Adrenal gland (tissue), 9 donors: ENCODE measurements at regions not wholly inside any gene's neighbourhood (a gene's known extent, or its start where the extent isn't known, plus 50 kb on each side); places are given as distances from the start of the nearest gene placed in this dataset.

ENCODE experiments used
- DNase-seq, 7 donors: peaks; one replicate each; pipeline ENCODE4 v3.0.0-alpha.2; 2019 to 2020
- H3K27ac ChIP-seq, 5 donors: fragments of 200-600 bp; sonication (generic) in 4 of 5; 1 replicate in 3 of 5; 2 replicates in 2 of 5; pipeline versions ENCODE4 v1.5.1 to v1.8.0; 2016 to 2020; ENCODE audit warnings: mild to moderate bottlenecking in 1 of 5
- H3K27me3 ChIP-seq: fragments of 200-600 bp; 2 replicates; pipeline ENCODE4 v1.8.0; 2021
- H3K36me3 ChIP-seq, 2 donors: fragments of 200-600 bp; replicated peaks in 1 of 2; 1 replicate in 1 of 2; 2 replicates in 1 of 2; pipeline versions ENCODE4 v1.5.1 to v1.8.0; 2018 to 2022
- H3K4me1 ChIP-seq, 2 donors: fragments of 200-600 bp; replicated peaks in 1 of 2; 1 replicate in 1 of 2; 2 replicates in 1 of 2; pipeline versions ENCODE4 v1.5.1 to v1.8.0; 2018 to 2021
- H3K4me3 ChIP-seq, 4 donors: fragments of 200-600 bp; sonication (generic) in 3 of 4; one replicate each; pipeline ENCODE4 v1.5.1; 2016 to 2018
- H3K9me3 ChIP-seq, 3 donors: fragments of 200-600 bp; sonication (generic) in 1 of 3; replicated peaks in 1 of 3; 1 replicate in 2 of 3; 2 replicates in 1 of 3; pipeline versions ENCODE4 v1.5.1 to v1.8.0; 2016 to 2021
- CTCF ChIP-seq, 6 experiments: fragments of 450-650 bp in 4 of 6; fragments of 200-600 bp in 2 of 6; sonication (generic) in 1 of 6; IDR thresholded peaks; 1 replicate in 5 of 6; 2 replicates in 1 of 6; pipeline versions ENCODE4 v1.5.1 to v1.8.0; 2016 to 2021; ENCODE audit warnings: antibody characterized with exemption in 6 of 6, mild to moderate bottlenecking in 2 of 6, moderate library complexity in 1 of 6
- POLR2A ChIP-seq, 2 donors: fragments of 450-650 bp; IDR thresholded peaks; one replicate each; pipeline ENCODE4 v1.6.1; 2017; ENCODE audit warnings: antibody characterized with exemption in 2 of 2, mild to moderate bottlenecking in 2 of 2, moderate library complexity in 1 of 2
- WGBS, 4 donors: extraction: QIAGEN DNeasy Blood & Tissue Kit in 2 of 4; methylation state at CpG; one replicate each; pipeline versions ENCODE4 v1.1.5 to v1.1.7; 2013 to 2017; 5-methylcytosine and 5-hydroxymethylcytosine counted together
- intact Hi-C, 2 donors: fragments of 100-400 bp; cut with DNase I; formaldehyde crosslinking; loops; one replicate each; pipeline versions ENCODE4 v1.14.1 to v1.15.0; 2022 to 2023
- donor health status: healthy with polysubstance abuse.
- donor health status: Bipolar disorder and iron deficiency.
- donor health status: DM: yes; HTN: yes; CAD: no.
- donor health status: DM: no; HTN: no; CAD: no.
- donor health status: DM: no; HTN: no; CAD: no.

GRCh38 chr20:16877053-16877554 is 128.9 kb downstream of the OTOR start:
- Histone ChIP-seq H3K4me1 (no peaks in the 10 kb centered on the region), H3K27ac (no peak overlapping the region), H3K4me3 (no peak overlapping the region), H3K36me3 (no peaks in the 10 kb centered on the region), H3K9me3 (no peaks in the 10 kb centered on the region), H3K27me3 (no peaks in the 10 kb centered on the region)
- 21 to 42% (median 33%) methylated on average over 2 of the region's 2 CpGs for WGBS, 4 donors
- intact Hi-C loops = no loop called here
- TF ChIP-seq CTCF (IDR thresholded peaks at IDR 0.05) (no peak), POLR2A (IDR thresholded peaks at IDR 0.05) (no peak)
- DNase-seq = no peak

GRCh38 chr20:16885746-16886145 is 137.6 kb downstream of the OTOR start:
- Histone ChIP-seq H3K4me1 (no peaks in the 10 kb centered on the region), H3K27ac (no peak overlapping the region), H3K9me3 (no peaks in the 10 kb centered on the region), H3K27me3 (no peaks in the 10 kb centered on the region), H3K4me3 (no peak overlapping the region), H3K36me3 (no peaks in the 10 kb centered on the region)
- intact Hi-C loops = no loop called here
- no peak for TF ChIP-seq CTCF (IDR thresholded peaks at IDR 0.05)
- TF ChIP-seq POLR2A (IDR thresholded peaks at IDR 0.05) = no peak
- DNase-seq = no peak

- WGBS, 4 donors = 32 to 73% (median 62%) methylated on average over 4 of the region's 4 CpGs
- Histone ChIP-seq H3K27me3 (no peaks in the 10 kb centered on the region), H3K9me3 (no peaks in the 10 kb centered on the region), H3K4me3 (no peak overlapping the region), H3K4me1 (no peaks in the 10 kb centered on the region), H3K27ac (no peak overlapping the region), H3K36me3 (no peaks in the 10 kb centered on the region)
- intact Hi-C loops = no loop called here
- no peak for DNase-seq
- no peak for TF ChIP-seq CTCF (IDR thresholded peaks at IDR 0.05)
- TF ChIP-seq POLR2A (IDR thresholded peaks at IDR 0.05) = no peak
These were observed 150.3 kb downstream of the OTOR start for GRCh38 chr20:16898433-16898832.

GRCh38 chr20:16902662-16903061 is 154.5 kb downstream of the OTOR start:
- no peaks in the 10 kb centered on the region for H3K9me3 ChIP-seq
- H3K27me3 ChIP-seq = no peaks in the 10 kb centered on the region
- no peaks in the 10 kb centered on the region for H3K36me3 ChIP-seq
- no peak overlapping the region for H3K4me3 ChIP-seq
- DNase-seq = no peak
- TF ChIP-seq POLR2A (IDR thresholded peaks at IDR 0.05) = no peak
- no peak for TF ChIP-seq CTCF (IDR thresholded peaks at IDR 0.05)
- intact Hi-C loops = no loop called here
- 88 to 95% (median 91%) methylated on average over 2 of the region's 2 CpGs for WGBS, 4 donors
- no peaks in the 10 kb centered on the region for H3K4me1 ChIP-seq
- no peak overlapping the region for H3K27ac ChIP-seq
